CD8-positive, alpha-beta memory T cell (primary cell): ENCODE measurements at regions not wholly inside any gene's neighbourhood (a gene's known extent, or its start where the extent isn't known, plus 50 kb on each side); places are given as distances from the start of the nearest gene placed in this dataset.

Experiments
- CTCF ChIA-PET: fragments of 350-600 bp; sonication (Branson Sonifier 250); formaldehyde crosslinking; loops from one replicate; lab custom pipeline; 2021; ENCODE audit warnings: antibody characterized with exemption; lab: Charles Lee
- POLR2A ChIA-PET: fragments of 350-600 bp; sonication (Branson Sonifier 250); formaldehyde crosslinking; loops from one replicate; lab custom pipeline; 2021; ENCODE audit warnings: antibody characterized with exemption; lab: Charles Lee
- DNase-seq, 5 donors: peaks; one replicate each; pipeline versions ENCODE4 v3.0.0 to v3.0.0-alpha.2; 2020 to 2022; ENCODE audit warnings: mixed read lengths in 1 of 5
- H3K27ac ChIP-seq: one replicate; pipeline ENCODE4 v1.7.0; 2013; ENCODE audit warnings: low read depth, mild to moderate bottlenecking, low read length, moderate library complexity
- H3K27me3 ChIP-seq: 2 replicates; pipeline ENCODE4 v1.7.0; 2013; ENCODE audit warnings: low read length, mild to moderate bottlenecking; ENCODE audit not compliant: insufficient read depth, poor library complexity, severe bottlenecking
- H3K36me3 ChIP-seq: 2 replicates; pipeline ENCODE4 v1.7.0; 2013; ENCODE audit warnings: mild to moderate bottlenecking, low read length, moderate library complexity; ENCODE audit not compliant: insufficient read depth
- H3K4me1 ChIP-seq: 2 replicates; pipeline ENCODE4 v1.7.0; 2013; ENCODE audit warnings: mild to moderate bottlenecking, low read length, moderate library complexity; ENCODE audit not compliant: insufficient read depth
- H3K4me3 ChIP-seq: 2 replicates; pipeline ENCODE4 v1.7.0; 2013; ENCODE audit warnings: mild to moderate bottlenecking, low read length
- H3K9me3 ChIP-seq: 2 replicates; pipeline ENCODE4 v1.7.0; 2013; ENCODE audit warnings: mild to moderate bottlenecking, low read length
- H3K27ac Mint-ChIP-seq, 8 donors: one replicate each; pipeline ENCODE4 v1.8.0; 2020 to 2021; ENCODE audit warnings: mixed read lengths in 8 of 8, mild to moderate bottlenecking in 6 of 8, inconsistent platforms in 3 of 8, moderate library complexity in 3 of 8
- H3K27me3 Mint-ChIP-seq, 2 donors: one replicate each; pipeline ENCODE4 v1.8.0; 2020 to 2021; ENCODE audit warnings: mixed read lengths in 2 of 2, mild to moderate bottlenecking in 1 of 2, moderate library complexity in 1 of 2
- H3K36me3 Mint-ChIP-seq, 3 donors: one replicate each; pipeline ENCODE4 v1.8.0; 2020 to 2021; ENCODE audit warnings: mixed read lengths in 3 of 3, inconsistent platforms in 1 of 3, mild to moderate bottlenecking in 1 of 3
- H3K4me1 Mint-ChIP-seq, 3 donors: one replicate each; pipeline ENCODE4 v1.8.0; 2020 to 2021; ENCODE audit warnings: mixed read lengths in 3 of 3, inconsistent platforms in 1 of 3, mild to moderate bottlenecking in 1 of 3
- H3K4me3 Mint-ChIP-seq, 7 donors: one replicate each; pipeline ENCODE4 v1.8.0; 2020 to 2021; ENCODE audit warnings: mixed read lengths in 7 of 7, mild to moderate bottlenecking in 6 of 7, moderate library complexity in 4 of 7, inconsistent platforms in 2 of 7
- H3K9me3 Mint-ChIP-seq, 5 donors: one replicate each; pipeline ENCODE4 v1.8.0; 2020 to 2022; ENCODE audit warnings: mixed read lengths in 5 of 5, mild to moderate bottlenecking in 3 of 5, moderate library complexity in 2 of 5, inconsistent platforms in 1 of 5

GRCh38 chr2:48896870-48897269, 141.3 kb upstream of the LHCGR start:
- H3K9me3 ChIP-seq: no peaks in the 10 kb centered on the region
- Mint-ChIP-seq H3K9me3 (peaks cover 0 to 4% (median 0%) of the 10 kb centered on the region in 5 donors), H3K4me3 (no peak overlapping the region), H3K36me3 (no peaks in the 10 kb centered on the region), H3K27ac (no peak overlapping the region), H3K4me1 (no peaks in the 10 kb centered on the region), H3K27me3 (peaks cover 0 to 2% of the 10 kb centered on the region in 2 donors)
- DNase-seq: no peak
- no peak overlapping the region for H3K27ac ChIP-seq
- H3K27me3 ChIP-seq: no peaks in the 10 kb centered on the region
- no peaks in the 10 kb centered on the region for H3K4me1 ChIP-seq
- CTCF ChIA-PET: interaction anchor here (0.7 kb wide), 1 partner anchor 12 kb away, joined by 3 read pairs; no protein-coding TSS in a partner anchor
- no peaks in the 10 kb centered on the region for H3K36me3 ChIP-seq
- H3K4me3 ChIP-seq: no peak overlapping the region
- POLR2A ChIA-PET: no interaction called here

- ChIA-PET POLR2A (no interaction called here), CTCF (no interaction called here)
- Mint-ChIP-seq H3K4me3 (no peak overlapping the region), H3K27me3 (peaks cover 0 to 2% of the 10 kb centered on the region in 2 donors), H3K27ac (no peak overlapping the region), H3K4me1 (no peaks in the 10 kb centered on the region), H3K36me3 (no peaks in the 10 kb centered on the region), H3K9me3 (peaks cover 0 to 4% (median 0%) of the 10 kb centered on the region in 5 donors)
- no peaks in the 10 kb centered on the region for H3K27me3 ChIP-seq
- H3K4me1 ChIP-seq: no peaks in the 10 kb centered on the region
- no peak overlapping the region for H3K4me3 ChIP-seq
- H3K36me3 ChIP-seq: no peaks in the 10 kb centered on the region
- H3K9me3 ChIP-seq: no peaks in the 10 kb centered on the region
- no peak overlapping the region for H3K27ac ChIP-seq
- DNase-seq: no peak
Observed at GRCh38 chr2:48890454-48891131, 135.1 kb upstream of the LHCGR start.

GRCh38 chr2:48888066-48888465, 132.5 kb upstream of the LHCGR start:
- Mint-ChIP-seq H3K4me3 (no peak overlapping the region), H3K36me3 (no peaks in the 10 kb centered on the region), H3K4me1 (no peaks in the 10 kb centered on the region), H3K27me3 (no peaks in the 10 kb centered on the region), H3K27ac (no peak overlapping the region), H3K9me3 (peaks cover 0 to 7% (median 2%) of the 10 kb centered on the region in 5 donors)
- CTCF ChIA-PET: no interaction called here
- Histone ChIP-seq H3K27ac (no peak overlapping the region), H3K27me3 (no peaks in the 10 kb centered on the region), H3K36me3 (no peaks in the 10 kb centered on the region), H3K9me3 (no peaks in the 10 kb centered on the region), H3K4me3 (no peak overlapping the region), H3K4me1 (no peaks in the 10 kb centered on the region)
- no peak for DNase-seq
- POLR2A ChIA-PET: no interaction called here

GRCh38 chr2:48886919-48887318, 131.4 kb upstream of the LHCGR start:
- no peaks in the 10 kb centered on the region for H3K36me3 ChIP-seq
- H3K27ac ChIP-seq: no peak overlapping the region
- Mint-ChIP-seq H3K4me1 (no peaks in the 10 kb centered on the region), H3K27ac (no peak overlapping the region), H3K36me3 (no peaks in the 10 kb centered on the region), H3K9me3 (peaks cover 0 to 7% (median 2%) of the 10 kb centered on the region in 5 donors), H3K27me3 (no peaks in the 10 kb centered on the region), H3K4me3 (no peak overlapping the region)
- ChIA-PET POLR2A (no interaction called here), CTCF (no interaction called here)
- no peaks in the 10 kb centered on the region for H3K9me3 ChIP-seq
- H3K4me1 ChIP-seq: no peaks in the 10 kb centered on the region
- H3K4me3 ChIP-seq: no peak overlapping the region
- no peaks in the 10 kb centered on the region for H3K27me3 ChIP-seq
- DNase-seq: no peak

GRCh38 chr2:48885841-48886240, 130.3 kb upstream of the LHCGR start:
- no peak overlapping the region for H3K27ac Mint-ChIP-seq
- CTCF ChIA-PET: no interaction called here

GRCh38 chr2:48883661-48884060, 128.1 kb upstream of the LHCGR start:
- no peak for DNase-seq
- POLR2A ChIA-PET: no interaction called here

More at GRCh38 chr2:48885841-48886240, 130.3 kb upstream of the LHCGR start:
- H3K36me3 Mint-ChIP-seq: no peaks in the 10 kb centered on the region
- POLR2A ChIA-PET: no interaction called here
- H3K27me3 Mint-ChIP-seq: no peaks in the 10 kb centered on the region
- Histone ChIP-seq H3K4me3 (no peak overlapping the region), H3K9me3 (no peaks in the 10 kb centered on the region), H3K4me1 (no peaks in the 10 kb centered on the region), H3K27ac (no peak overlapping the region), H3K27me3 (no peaks in the 10 kb centered on the region), H3K36me3 (no peaks in the 10 kb centered on the region)
- peaks cover 0 to 7% (median 2%) of the 10 kb centered on the region in 5 donors for H3K9me3 Mint-ChIP-seq
- no peak for DNase-seq
- H3K4me3 Mint-ChIP-seq: no peak overlapping the region
- H3K4me1 Mint-ChIP-seq: no peaks in the 10 kb centered on the region

GRCh38 chr2:48874282-48874681, 118.8 kb upstream of the LHCGR start:
- CTCF ChIA-PET: no interaction called here
- no peak overlapping the region for H3K27ac ChIP-seq
- no peaks in the 10 kb centered on the region for H3K9me3 ChIP-seq

More at GRCh38 chr2:48883661-48884060, 128.1 kb upstream of the LHCGR start:
- Mint-ChIP-seq H3K4me1 (no peaks in the 10 kb centered on the region), H3K27ac (no peak overlapping the region), H3K9me3 (peaks cover 0 to 7% (median 3%) of the 10 kb centered on the region in 5 donors), H3K36me3 (no peaks in the 10 kb centered on the region), H3K4me3 (no peak overlapping the region), H3K27me3 (no peaks in the 10 kb centered on the region)
- H3K27me3 ChIP-seq: no peaks in the 10 kb centered on the region
- H3K27ac ChIP-seq: no peak overlapping the region
- no peaks in the 10 kb centered on the region for H3K9me3 ChIP-seq
- no peaks in the 10 kb centered on the region for H3K4me1 ChIP-seq
- no peak overlapping the region for H3K4me3 ChIP-seq
- H3K36me3 ChIP-seq: no peaks in the 10 kb centered on the region
- CTCF ChIA-PET: no interaction called here

GRCh38 chr2:48873666-48874065, 118.1 kb upstream of the LHCGR start:
- H3K4me1 ChIP-seq: no peaks in the 10 kb centered on the region
- no peak overlapping the region for H3K4me3 ChIP-seq
- no peak for DNase-seq
- no peak overlapping the region for H3K27ac ChIP-seq
- H3K4me3 Mint-ChIP-seq: no peak overlapping the region
- H3K27me3 ChIP-seq: no peaks in the 10 kb centered on the region
- H3K9me3 Mint-ChIP-seq: peaks cover 0 to 2% (median 0%) of the 10 kb centered on the region in 5 donors
- POLR2A ChIA-PET: no interaction called here
- H3K4me1 Mint-ChIP-seq: no peaks in the 10 kb centered on the region
- no peak overlapping the region for H3K27ac Mint-ChIP-seq
- no peaks in the 10 kb centered on the region for H3K36me3 Mint-ChIP-seq
- H3K36me3 ChIP-seq: no peaks in the 10 kb centered on the region
- peaks cover 0 to 3% of the 10 kb centered on the region in 2 donors for H3K27me3 Mint-ChIP-seq
- CTCF ChIA-PET: no interaction called here
- H3K9me3 ChIP-seq: no peaks in the 10 kb centered on the region

More at GRCh38 chr2:48874282-48874681, 118.8 kb upstream of the LHCGR start:
- Mint-ChIP-seq H3K4me1 (no peaks in the 10 kb centered on the region), H3K4me3 (no peak overlapping the region), H3K9me3 (peaks cover 0 to 2% (median 0%) of the 10 kb centered on the region in 5 donors), H3K27ac (no peak overlapping the region), H3K36me3 (no peaks in the 10 kb centered on the region), H3K27me3 (peaks cover 0 to 3% of the 10 kb centered on the region in 2 donors)
- Histone ChIP-seq H3K36me3 (no peaks in the 10 kb centered on the region), H3K4me3 (no peak overlapping the region), H3K4me1 (no peaks in the 10 kb centered on the region), H3K27me3 (no peaks in the 10 kb centered on the region)
- no peak for DNase-seq
- POLR2A ChIA-PET: no interaction called here
